CD4-positive, CD25-positive, alpha-beta regulatory T cell (primary cell): ENCODE measurements at regions not wholly inside any gene's neighbourhood (a gene's known extent, or its start where the extent isn't known, plus 50 kb on each side); places are given as distances from the start of the nearest gene placed in this dataset.

ENCODE experiments used
- ATAC-seq, 2 donors: fragments of 150-1000 bp; cut with Tn5 transposase; one replicate each; pipeline ENCODE4 v1.10.0; 2021; ENCODE audit warnings: low read depth in 2 of 2, moderate number of reproducible peaks in 2 of 2, moderate library complexity in 1 of 2
- DNase-seq, 3 donors: peaks; one replicate each; pipeline versions ENCODE4 v3.0.0 to v3.0.0-alpha.2; 2012 to 2022; ENCODE audit warnings: mixed read lengths in 1 of 3
- H3K27ac ChIP-seq: one replicate; pipeline ENCODE4 v1.7.0; 2013; ENCODE audit warnings: mild to moderate bottlenecking, low read length; ENCODE audit not compliant: insufficient read depth, poor library complexity, severe bottlenecking
- H3K27me3 ChIP-seq: one replicate; pipeline ENCODE4 v1.7.0; 2013; ENCODE audit warnings: low read length; ENCODE audit not compliant: control insufficient read depth, insufficient read depth
- H3K36me3 ChIP-seq: one replicate; pipeline ENCODE4 v1.7.0; 2013; ENCODE audit warnings: mild to moderate bottlenecking, low read length, moderate library complexity; ENCODE audit not compliant: control insufficient read depth, insufficient read depth
- H3K4me1 ChIP-seq: 2 replicates; pipeline ENCODE4 v1.7.0; 2013; ENCODE audit warnings: mild to moderate bottlenecking, low read length; ENCODE audit not compliant: insufficient read depth, control insufficient read depth, poor library complexity, severe bottlenecking
- H3K4me3 ChIP-seq: one replicate; pipeline ENCODE4 v1.7.0; 2013; ENCODE audit warnings: low read depth, mild to moderate bottlenecking, low read length, moderate library complexity
- H3K9me3 ChIP-seq, 2 experiments: 1 replicate in 1 of 2; 2 replicates in 1 of 2; pipeline ENCODE4 v1.7.0; 2013; ENCODE audit warnings: low read length in 2 of 2, mild to moderate bottlenecking in 1 of 2, moderate library complexity in 1 of 2; ENCODE audit not compliant: control insufficient read depth in 2 of 2
- H3K27ac Mint-ChIP-seq, 3 donors: one replicate each; pipeline ENCODE4 v1.8.0; 2020 to 2022; ENCODE audit warnings: mild to moderate bottlenecking in 3 of 3, mixed read lengths in 3 of 3, moderate library complexity in 2 of 3
- H3K27me3 Mint-ChIP-seq: one replicate; pipeline ENCODE4 v1.8.0; 2022; ENCODE audit warnings: mild to moderate bottlenecking, mixed read lengths
- H3K36me3 Mint-ChIP-seq: one replicate; pipeline ENCODE4 v1.8.0; 2020; ENCODE audit warnings: mixed read lengths
- H3K4me1 Mint-ChIP-seq, 4 donors: one replicate each; pipeline ENCODE4 v1.8.0; 2020 to 2022; ENCODE audit warnings: mixed read lengths in 4 of 4, mild to moderate bottlenecking in 1 of 4
- H3K4me3 Mint-ChIP-seq, 4 donors: one replicate each; pipeline ENCODE4 v1.8.0; 2020 to 2022; ENCODE audit warnings: mild to moderate bottlenecking in 4 of 4, mixed read lengths in 4 of 4, moderate library complexity in 3 of 4
- H3K9me3 Mint-ChIP-seq, 7 donors: one replicate each; pipeline ENCODE4 v1.8.0; 2020 to 2022; ENCODE audit warnings: mixed read lengths in 7 of 7, mild to moderate bottlenecking in 3 of 7, moderate library complexity in 2 of 7

GRCh38 chr13:71117920-71118319, 749.1 kb downstream of the DACH1 start:
- no peak overlapping the region for H3K4me3 ChIP-seq
- no peaks in the 10 kb centered on the region for H3K27me3 ChIP-seq
- ATAC-seq (no peak), DNase-seq (no peak)
- Mint-ChIP-seq H3K27ac (no peak overlapping the region), H3K27me3 (no peaks in the 10 kb centered on the region), H3K9me3 (peaks cover 0 to 16% (median 2%) of the 10 kb centered on the region in 7 donors), H3K4me1 (no peaks in the 10 kb centered on the region), H3K36me3 (no peaks in the 10 kb centered on the region), H3K4me3 (no peak overlapping the region)
- H3K4me1 ChIP-seq, result no peaks in the 10 kb centered on the region
- no peak overlapping the region for H3K27ac ChIP-seq
- H3K9me3 ChIP-seq, result peaks cover 0 to 3% of the 10 kb centered on the region in 2 experiments
- H3K36me3 ChIP-seq, result no peaks in the 10 kb centered on the region

DNA sequence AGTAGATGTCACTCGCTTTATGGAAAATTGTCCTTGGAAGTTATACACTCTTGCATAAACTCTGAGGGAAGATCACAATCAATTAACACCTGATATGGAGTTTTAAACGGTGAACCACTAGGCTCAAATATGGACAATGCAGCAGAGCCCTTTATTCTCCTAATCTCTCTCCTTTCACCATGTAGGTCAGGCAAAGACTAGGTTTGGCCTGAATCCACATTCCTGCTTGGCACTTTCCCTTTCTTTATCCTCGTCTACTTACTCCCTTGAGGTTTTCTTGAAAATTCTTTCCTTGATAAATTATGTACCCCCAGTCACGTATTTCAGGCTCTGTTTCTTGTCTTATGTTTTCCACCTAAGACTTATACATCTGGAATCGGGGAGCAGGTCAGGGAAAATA, 751.7 kb downstream of the DACH1 start:
- Mint-ChIP-seq H3K36me3 (no peaks in the 10 kb centered on the region), H3K27me3 (no peaks in the 10 kb centered on the region), H3K27ac (no peak overlapping the region), H3K9me3 (peaks cover 2 to 18% (median 4%) of the 10 kb centered on the region in 7 donors), H3K4me3 (no peak overlapping the region), H3K4me1 (no peaks in the 10 kb centered on the region)
- H3K36me3 ChIP-seq, result no peaks in the 10 kb centered on the region
- H3K4me1 ChIP-seq, result no peaks in the 10 kb centered on the region
- H3K27ac ChIP-seq, result no peak overlapping the region
- H3K27me3 ChIP-seq, result no peaks in the 10 kb centered on the region
- no peak for ATAC-seq
- no peak overlapping the region for H3K4me3 ChIP-seq
- peaks cover 0 to 3% of the 10 kb centered on the region in 2 experiments for H3K9me3 ChIP-seq
- no peak for DNase-seq

- Mint-ChIP-seq H3K9me3 (peaks cover 0 to 18% (median 6%) of the 10 kb centered on the region in 7 donors), H3K4me3 (no peak overlapping the region), H3K4me1 (no peaks in the 10 kb centered on the region), H3K27ac (no peak overlapping the region), H3K27me3 (no peaks in the 10 kb centered on the region), H3K36me3 (no peaks in the 10 kb centered on the region)
- H3K36me3 ChIP-seq, result no peaks in the 10 kb centered on the region
- H3K27ac ChIP-seq, result no peak overlapping the region
- DNase-seq (no peak), ATAC-seq (no peak)
- H3K27me3 ChIP-seq, result no peaks in the 10 kb centered on the region
- no peak overlapping the region for H3K4me3 ChIP-seq
- peaks cover 0 to 8% of the 10 kb centered on the region in 2 experiments for H3K9me3 ChIP-seq
- H3K4me1 ChIP-seq, result no peaks in the 10 kb centered on the region
Observed at GRCh38 chr13:71096421-71096820, 770.6 kb downstream of the DACH1 start.

GRCh38 chr13:71090990-71091389, 776.0 kb downstream of the DACH1 start:
- H3K27me3 Mint-ChIP-seq, result no peaks in the 10 kb centered on the region
- H3K4me1 ChIP-seq, result no peaks in the 10 kb centered on the region

GRCh38 chr13:71089056-71089455, 777.9 kb downstream of the DACH1 start:
- Histone ChIP-seq H3K27ac (no peak overlapping the region), H3K4me1 (no peaks in the 10 kb centered on the region), H3K36me3 (no peaks in the 10 kb centered on the region), H3K27me3 (no peaks in the 10 kb centered on the region), H3K4me3 (no peak overlapping the region), H3K9me3 (no peaks in the 10 kb centered on the region)
- no peak for DNase-seq
- Mint-ChIP-seq H3K36me3 (no peaks in the 10 kb centered on the region), H3K4me3 (no peak overlapping the region), H3K4me1 (no peaks in the 10 kb centered on the region), H3K9me3 (peaks cover 0 to 14% (median 6%) of the 10 kb centered on the region in 7 donors), H3K27me3 (no peaks in the 10 kb centered on the region), H3K27ac (no peak overlapping the region)
- no peak for ATAC-seq

More at GRCh38 chr13:71090990-71091389, 776.0 kb downstream of the DACH1 start:
- no peaks in the 10 kb centered on the region for H3K27me3 ChIP-seq
- H3K36me3 ChIP-seq, result no peaks in the 10 kb centered on the region
- H3K9me3 Mint-ChIP-seq, result peaks cover 0 to 23% (median 6%) of the 10 kb centered on the region in 7 donors
- no peak overlapping the region for H3K4me3 ChIP-seq
- DNase-seq, result no peak
- H3K27ac ChIP-seq, result no peak overlapping the region
- peaks cover 0 to 3% of the 10 kb centered on the region in 2 experiments for H3K9me3 ChIP-seq
- H3K4me1 Mint-ChIP-seq, result no peaks in the 10 kb centered on the region
- H3K36me3 Mint-ChIP-seq, result no peaks in the 10 kb centered on the region
- H3K4me3 Mint-ChIP-seq, result no peak overlapping the region
- ATAC-seq, result no peak
- no peak overlapping the region for H3K27ac Mint-ChIP-seq

GRCh38 chr13:71087432-71087831, 779.6 kb downstream of the DACH1 start:
- H3K4me3 ChIP-seq, result no peak overlapping the region
- H3K36me3 ChIP-seq, result no peaks in the 10 kb centered on the region
- no peaks in the 10 kb centered on the region for H3K27me3 ChIP-seq
- no peaks in the 10 kb centered on the region for H3K9me3 ChIP-seq
- no peaks in the 10 kb centered on the region for H3K27me3 Mint-ChIP-seq
- H3K4me1 Mint-ChIP-seq, result no peaks in the 10 kb centered on the region
- H3K4me3 Mint-ChIP-seq, result no peak overlapping the region
- H3K27ac Mint-ChIP-seq, result no peak overlapping the region
- H3K27ac ChIP-seq, result no peak overlapping the region
- H3K4me1 ChIP-seq, result no peaks in the 10 kb centered on the region
- ATAC-seq (no peak), DNase-seq (no peak)
- peaks cover 0 to 14% (median 6%) of the 10 kb centered on the region in 7 donors for H3K9me3 Mint-ChIP-seq
- no peaks in the 10 kb centered on the region for H3K36me3 Mint-ChIP-seq

DNA sequence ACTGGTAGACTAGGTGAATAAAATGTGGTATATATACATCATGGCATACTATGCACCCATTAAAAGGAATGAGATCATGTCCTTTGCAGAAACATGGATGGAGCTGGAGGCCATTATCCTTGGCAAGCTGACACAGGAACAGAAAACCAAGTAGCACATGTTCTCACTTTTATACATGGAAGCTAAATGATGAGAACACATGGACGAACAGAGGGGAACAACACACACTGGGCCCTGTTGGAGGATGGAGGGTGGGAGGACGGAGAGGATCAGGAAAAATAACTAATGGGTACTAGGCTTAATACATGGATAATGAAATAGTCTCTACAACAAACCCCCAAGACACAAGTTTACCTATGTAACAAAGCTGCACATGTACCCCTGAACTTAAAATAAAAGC, 780.0 kb downstream of the DACH1 start:
- DNase-seq (no peak), ATAC-seq (no peak)
- Mint-ChIP-seq H3K36me3 (no peaks in the 10 kb centered on the region), H3K9me3 (peaks cover 0 to 14% (median 6%) of the 10 kb centered on the region in 7 donors), H3K4me3 (no peak overlapping the region), H3K27me3 (no peaks in the 10 kb centered on the region), H3K27ac (no peak overlapping the region), H3K4me1 (no peaks in the 10 kb centered on the region)
- Histone ChIP-seq H3K9me3 (no peaks in the 10 kb centered on the region), H3K4me3 (no peak overlapping the region), H3K27me3 (no peaks in the 10 kb centered on the region), H3K36me3 (no peaks in the 10 kb centered on the region), H3K27ac (no peak overlapping the region), H3K4me1 (no peaks in the 10 kb centered on the region)

DNA sequence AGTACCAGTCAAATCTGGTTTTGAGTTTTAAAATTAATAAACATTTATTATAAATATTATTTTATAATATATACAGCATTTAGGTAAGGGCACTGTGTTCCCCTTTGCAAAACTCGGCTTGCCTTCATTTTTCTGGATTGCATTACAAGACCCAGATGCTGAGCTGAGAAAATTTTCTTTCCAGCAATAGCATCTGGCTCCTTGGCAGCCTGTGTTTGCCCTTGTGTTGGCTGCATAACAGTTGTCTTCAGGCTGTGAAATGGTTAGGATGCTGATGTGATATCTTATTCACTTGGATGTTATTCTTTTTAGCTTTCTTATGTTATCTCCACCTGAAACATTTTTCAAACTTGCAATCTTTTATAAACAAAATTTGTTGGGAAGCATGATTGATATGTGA, 784.4 kb downstream of the DACH1 start:
- Mint-ChIP-seq H3K4me3 (no peak overlapping the region), H3K27ac (no peak overlapping the region), H3K4me1 (no peaks in the 10 kb centered on the region), H3K27me3 (no peaks in the 10 kb centered on the region), H3K9me3 (peaks cover 0 to 5% (median 0%) of the 10 kb centered on the region in 7 donors), H3K36me3 (no peaks in the 10 kb centered on the region)
- no peak for DNase-seq
- no peak overlapping the region for H3K4me3 ChIP-seq
- no peak for ATAC-seq
- no peaks in the 10 kb centered on the region for H3K9me3 ChIP-seq
- no peak overlapping the region for H3K27ac ChIP-seq
- no peaks in the 10 kb centered on the region for H3K4me1 ChIP-seq
- H3K27me3 ChIP-seq, result no peaks in the 10 kb centered on the region
- H3K36me3 ChIP-seq, result no peaks in the 10 kb centered on the region
